MM.1S (cell line): ENCODE measurements at regions not wholly inside any gene's neighbourhood (a gene's known extent, or its start where the extent isn't known, plus 50 kb on each side); places are given as distances from the start of the nearest gene placed in this dataset.

ENCODE experiments used
- DNase-seq: peaks from one replicate; pipeline ENCODE4 v3.0.0-alpha.2; 2015
- H2AFZ ChIP-seq: fragments of 300-600 bp; sonication (generic); 2 replicates; pipeline ENCODE4 v1.6.0; 2016; ENCODE audit warnings: antibody characterized with exemption, low read length
- H3F3A ChIP-seq: fragments of 300-600 bp; sonication (generic); 2 replicates; pipeline ENCODE4 v1.6.1; 2016; ENCODE audit warnings: mild to moderate bottlenecking, antibody characterized with exemption, low read length, moderate library complexity, mixed read lengths; ENCODE audit not compliant: insufficient read depth
- H3K27ac ChIP-seq: fragments of 300-600 bp; sonication (generic); 2 replicates; pipeline ENCODE4 v1.5.1; 2016; ENCODE audit warnings: mild to moderate bottlenecking, low read length
- H3K27me3 ChIP-seq: fragments of 300-600 bp; sonication (generic); replicated peaks from 2 replicates; pipeline ENCODE4 v1.6.0; 2016; ENCODE audit warnings: low read length; ENCODE audit not compliant: insufficient read depth
- H3K36me3 ChIP-seq: fragments of 300-600 bp; sonication (generic); replicated peaks from 2 replicates; pipeline ENCODE4 v1.6.1; 2016; ENCODE audit warnings: mild to moderate bottlenecking, low read length, mixed read lengths; ENCODE audit not compliant: insufficient read depth
- H3K4me1 ChIP-seq: fragments of 300-600 bp; sonication (generic); 2 replicates; pipeline ENCODE4 v1.6.1; 2016; ENCODE audit warnings: low read length, mixed read lengths
- H3K4me2 ChIP-seq: fragments of 300-600 bp; sonication (generic); 2 replicates; pipeline ENCODE4 v1.6.0; 2016; ENCODE audit warnings: low read depth, low read length
- H3K4me3 ChIP-seq: fragments of 300-600 bp; sonication (generic); 2 replicates; pipeline ENCODE4 v1.5.1; 2016; ENCODE audit warnings: low read length, mixed read lengths
- H3K79me2 ChIP-seq: fragments of 300-600 bp; sonication (generic); 2 replicates; pipeline ENCODE4 v1.6.1; 2016; ENCODE audit warnings: mixed run types, low read length, mixed read lengths
- H3K9ac ChIP-seq: fragments of 300-600 bp; sonication (generic); 2 replicates; pipeline ENCODE4 v1.6.1; 2016; ENCODE audit warnings: low read length, mixed read lengths
- H3K9me2 ChIP-seq: fragments of 300-600 bp; sonication (generic); replicated peaks from 2 replicates; pipeline ENCODE4 v1.6.1; 2016; ENCODE audit warnings: mild to moderate bottlenecking, low read length, mixed read lengths; ENCODE audit not compliant: insufficient read depth
- H3K9me3 ChIP-seq: fragments of 300-600 bp; sonication (generic); replicated peaks from 2 replicates; pipeline ENCODE4 v1.6.1; 2016; ENCODE audit warnings: mild to moderate bottlenecking, low read length, mixed read lengths; ENCODE audit not compliant: insufficient read depth
- H4K20me1 ChIP-seq: fragments of 300-600 bp; sonication (generic); 2 replicates; pipeline ENCODE4 v1.6.1; 2016; ENCODE audit warnings: mild to moderate bottlenecking, low read length, moderate library complexity, mixed read lengths; ENCODE audit not compliant: insufficient read depth
- EZH2 ChIP-seq: fragments of 300-600 bp; sonication (generic); optimal IDR thresholded peaks from 2 replicates; pipeline ENCODE3; 2017; ENCODE audit warnings: low read depth, mild to moderate bottlenecking, antibody characterized with exemption, low read length, mixed read lengths
- EZH2phosphoT487 ChIP-seq: fragments of 300-600 bp; sonication (generic); IDR thresholded peaks from 2 replicates; pipeline ENCODE4 v1.6.1; 2018; ENCODE audit warnings: antibody characterized with exemption, low read length
- TF ChIP-seq, protein P1 (sequence below): fragments of 300-600 bp; sonication (generic); IDR thresholded peaks from 2 replicates; pipeline ENCODE4 v1.5.1; 2016; ENCODE audit warnings: antibody characterized with exemption, low read length, mixed read lengths

DNA sequence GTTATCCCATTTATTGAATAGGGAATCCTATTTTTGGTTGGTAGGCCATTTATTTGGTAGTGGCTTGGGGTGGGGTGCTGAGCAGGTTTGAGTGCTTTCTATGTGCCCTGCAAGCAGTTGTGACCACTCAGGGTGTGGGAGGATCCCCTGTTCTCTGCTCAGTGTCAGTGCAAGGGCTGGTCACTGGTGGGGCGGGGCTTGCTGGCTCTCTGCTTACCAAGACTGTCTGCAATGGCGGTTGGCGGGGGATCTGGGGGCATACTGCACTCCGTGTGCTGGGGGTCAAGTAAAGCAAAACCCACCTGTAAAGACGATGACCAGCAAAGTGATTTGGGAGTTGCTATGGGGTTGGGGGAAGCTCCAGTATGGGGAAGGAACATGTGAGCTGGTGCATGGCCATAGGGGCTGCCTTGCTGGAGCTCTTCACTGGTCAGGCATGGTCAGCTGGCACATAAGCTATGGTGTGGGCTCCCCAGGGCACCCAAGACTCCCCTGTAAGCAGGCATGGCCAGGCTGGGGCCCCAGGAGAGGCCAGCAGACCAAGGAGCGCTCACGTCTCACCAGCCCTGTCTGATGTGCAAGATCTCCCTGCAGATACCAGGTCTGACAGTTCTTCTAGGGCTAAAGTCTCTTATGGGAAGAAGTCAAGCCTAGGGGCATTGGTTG lies 83.0 kb upstream of the GRXCR1 start:
- Histone ChIP-seq H3K4me3 (no peak overlapping the region), H3K4me2 (no peak overlapping the region), H3K9me2 (no peaks in the 10 kb centered on the region), H3K9ac (no peak overlapping the region), H4K20me1 (no peaks in the 10 kb centered on the region), H3F3A (no peaks in the 10 kb centered on the region), H3K79me2 (no peaks in the 10 kb centered on the region), H2AFZ (no peak overlapping the region), H3K27ac (no peak overlapping the region), H3K27me3 (no peaks in the 10 kb centered on the region), H3K4me1 (no peaks in the 10 kb centered on the region), H3K9me3 (no peaks in the 10 kb centered on the region), H3K36me3 (no peaks in the 10 kb centered on the region)
- TF ChIP-seq EZH2phosphoT487 (no peak), EZH2 (no peak)
- TF ChIP-seq, protein P1, sequence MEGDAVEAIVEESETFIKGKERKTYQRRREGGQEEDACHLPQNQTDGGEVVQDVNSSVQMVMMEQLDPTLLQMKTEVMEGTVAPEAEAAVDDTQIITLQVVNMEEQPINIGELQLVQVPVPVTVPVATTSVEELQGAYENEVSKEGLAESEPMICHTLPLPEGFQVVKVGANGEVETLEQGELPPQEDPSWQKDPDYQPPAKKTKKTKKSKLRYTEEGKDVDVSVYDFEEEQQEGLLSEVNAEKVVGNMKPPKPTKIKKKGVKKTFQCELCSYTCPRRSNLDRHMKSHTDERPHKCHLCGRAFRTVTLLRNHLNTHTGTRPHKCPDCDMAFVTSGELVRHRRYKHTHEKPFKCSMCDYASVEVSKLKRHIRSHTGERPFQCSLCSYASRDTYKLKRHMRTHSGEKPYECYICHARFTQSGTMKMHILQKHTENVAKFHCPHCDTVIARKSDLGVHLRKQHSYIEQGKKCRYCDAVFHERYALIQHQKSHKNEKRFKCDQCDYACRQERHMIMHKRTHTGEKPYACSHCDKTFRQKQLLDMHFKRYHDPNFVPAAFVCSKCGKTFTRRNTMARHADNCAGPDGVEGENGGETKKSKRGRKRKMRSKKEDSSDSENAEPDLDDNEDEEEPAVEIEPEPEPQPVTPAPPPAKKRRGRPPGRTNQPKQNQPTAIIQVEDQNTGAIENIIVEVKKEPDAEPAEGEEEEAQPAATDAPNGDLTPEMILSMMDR, result no peak
- DNase-seq, result no peak

DNA sequence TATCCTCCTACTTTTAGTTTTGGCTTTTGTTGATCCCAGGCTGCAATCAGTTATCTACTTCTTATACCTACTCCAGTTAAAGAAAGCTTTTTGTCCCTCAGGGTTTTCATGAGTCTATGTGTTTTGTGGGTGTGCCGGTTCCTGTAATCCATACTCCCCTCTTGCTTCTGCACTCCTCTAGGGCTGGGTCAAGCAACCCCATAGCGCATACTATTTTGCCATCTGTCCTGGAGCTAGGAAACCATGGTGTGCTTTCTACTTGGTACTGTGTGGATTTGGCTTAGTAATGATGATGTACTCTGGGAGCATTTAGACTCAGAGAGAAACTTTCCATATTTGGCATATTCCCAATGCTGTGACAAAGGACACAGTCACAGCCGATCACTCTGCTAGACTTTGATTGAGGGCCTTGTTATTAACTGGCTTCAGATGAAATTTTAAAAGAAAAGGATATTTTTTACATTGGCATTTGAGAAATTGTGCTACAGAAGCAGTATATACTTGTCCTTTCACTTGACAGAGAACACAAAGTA lies 86.1 kb upstream of the GRXCR1 start:
- H3K9ac ChIP-seq, result no peak overlapping the region
- no peaks in the 10 kb centered on the region for H4K20me1 ChIP-seq
- H3K9me2 ChIP-seq, result no peaks in the 10 kb centered on the region
- no peaks in the 10 kb centered on the region for H3K36me3 ChIP-seq
- no peak overlapping the region for H3K4me3 ChIP-seq
- DNase-seq, result no peak
- H3K79me2 ChIP-seq, result no peaks in the 10 kb centered on the region
- H3K9me3 ChIP-seq, result no peaks in the 10 kb centered on the region
- H3K4me1 ChIP-seq, result no peaks in the 10 kb centered on the region
- H2AFZ ChIP-seq, result no peak overlapping the region
- H3K27me3 ChIP-seq, result no peaks in the 10 kb centered on the region
- H3K4me2 ChIP-seq, result no peak overlapping the region
- no peak for TF ChIP-seq EZH2
- TF ChIP-seq, protein P1, result no peak
- no peak for TF ChIP-seq EZH2phosphoT487
- H3K27ac ChIP-seq, result no peak overlapping the region
- no peaks in the 10 kb centered on the region for H3F3A ChIP-seq

DNA sequence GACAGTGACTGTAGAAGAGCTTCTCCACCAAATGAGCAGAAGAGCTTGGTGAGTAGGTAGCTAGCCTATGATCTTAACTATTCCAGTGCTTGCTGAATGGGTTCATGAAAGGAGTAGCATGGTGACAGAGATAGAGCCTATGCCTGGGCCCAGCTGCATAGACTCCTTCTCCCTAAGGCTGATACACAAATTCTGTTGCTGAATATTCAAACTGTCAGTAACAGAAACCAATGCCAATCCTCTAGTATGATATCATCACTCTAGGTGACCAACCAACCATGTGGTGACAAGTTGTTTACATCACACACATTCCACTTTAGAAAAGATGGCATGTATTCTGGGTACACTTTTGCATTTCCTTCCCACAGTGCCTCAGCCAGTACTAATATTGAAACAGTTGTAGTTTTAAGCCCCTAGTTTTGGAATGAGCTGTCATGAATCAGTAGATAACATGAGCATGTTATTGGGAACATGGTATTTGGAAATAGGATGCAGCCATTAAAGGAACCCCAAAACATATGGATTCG lies 103.4 kb upstream of the GRXCR1 start:
- no peaks in the 10 kb centered on the region for H3K79me2 ChIP-seq
- DNase-seq, result no peak
- no peaks in the 10 kb centered on the region for H3K36me3 ChIP-seq
- H3K9ac ChIP-seq, result no peak overlapping the region
- H3F3A ChIP-seq, result no peaks in the 10 kb centered on the region
- no peak overlapping the region for H3K4me3 ChIP-seq
- no peaks in the 10 kb centered on the region for H3K9me2 ChIP-seq
- H3K9me3 ChIP-seq, result no peaks in the 10 kb centered on the region
- no peak overlapping the region for H2AFZ ChIP-seq
- H3K27ac ChIP-seq, result no peak overlapping the region
- TF ChIP-seq EZH2phosphoT487, result no peak
- TF ChIP-seq, protein P1, result no peak
- TF ChIP-seq EZH2, result no peak
- H4K20me1 ChIP-seq, result no peaks in the 10 kb centered on the region
- no peaks in the 10 kb centered on the region for H3K4me1 ChIP-seq
- H3K4me2 ChIP-seq, result no peak overlapping the region
- no peaks in the 10 kb centered on the region for H3K27me3 ChIP-seq
